SJSA1 (cell line): ENCODE measurements at regions not wholly inside any gene's neighbourhood (a gene's known extent, or its start where the extent isn't known, plus 50 kb on each side); places are given as distances from the start of the nearest gene placed in this dataset.

Experiments
- DNase-seq, 2 experiments: peaks; one replicate each; pipeline ENCODE4 v3.0.0-alpha.2; 2015 to 2020; ENCODE audit warnings: low spot score in 2 of 2, low read depth in 1 of 2
- H3K27ac ChIP-seq: fragments of 250-450 bp; sonication (Bioruptor Pico); 2 replicates; pipeline ENCODE4 v1.5.1; 2020; ENCODE audit warnings: mild to moderate bottlenecking, moderate library complexity
- H3K27me3 ChIP-seq: fragments of 250-450 bp; sonication (Bioruptor Pico); replicated peaks from 2 replicates; pipeline ENCODE4 v1.5.1; 2020; ENCODE audit warnings: mild to moderate bottlenecking, moderate library complexity
- H3K36me3 ChIP-seq: fragments of 250-450 bp; sonication (Bioruptor Pico); 2 replicates; pipeline ENCODE4 v1.5.1; 2020; ENCODE audit warnings: mild to moderate bottlenecking
- H3K4me1 ChIP-seq: fragments of 250-450 bp; sonication (Bioruptor Pico); replicated peaks from 2 replicates; pipeline ENCODE4 v1.6.1; 2021; ENCODE audit warnings: mild to moderate bottlenecking
- H3K4me3 ChIP-seq: fragments of 250-450 bp; sonication (Bioruptor Pico); 2 replicates; pipeline ENCODE4 v1.5.1; 2020; ENCODE audit warnings: mild to moderate bottlenecking
- H3K9me3 ChIP-seq: fragments of 250-450 bp; sonication (Bioruptor Pico); replicated peaks from 2 replicates; pipeline ENCODE4 v1.5.1; 2020; ENCODE audit warnings: mild to moderate bottlenecking

GRCh38 chr2:242032780-242033656 lies 163.5 kb downstream of the RTP5 start:
- Histone ChIP-seq H3K9me3 (no peaks in the 10 kb centered on the region), H3K4me3 (no peak overlapping the region), H3K27me3 (peaks cover 21% of the 10 kb centered on the region), H3K4me1 (peaks cover 13% of the 10 kb centered on the region), H3K27ac (no peak overlapping the region), H3K36me3 (no peaks in the 10 kb centered on the region)
- DNase-seq, result peak in 1 of 2 experiments; percentile 9

- Histone ChIP-seq H3K4me1 (peaks cover 13% of the 10 kb centered on the region), H3K36me3 (no peaks in the 10 kb centered on the region), H3K27ac (no peak overlapping the region), H3K27me3 (peaks cover 25% of the 10 kb centered on the region), H3K9me3 (no peaks in the 10 kb centered on the region), H3K4me3 (no peak overlapping the region)
- no peak for DNase-seq
Observed at GRCh38 chr2:242034138-242034537, 164.6 kb downstream of the RTP5 start.

GRCh38 chr2:242034996-242035814 lies 165.7 kb downstream of the RTP5 start:
- no peak for DNase-seq
- Histone ChIP-seq H3K27me3 (peaks cover 28% of the 10 kb centered on the region), H3K9me3 (no peaks in the 10 kb centered on the region), H3K4me1 (peaks cover 13% of the 10 kb centered on the region), H3K27ac (no peak overlapping the region), H3K36me3 (no peaks in the 10 kb centered on the region), H3K4me3 (no peak overlapping the region)

DNA sequence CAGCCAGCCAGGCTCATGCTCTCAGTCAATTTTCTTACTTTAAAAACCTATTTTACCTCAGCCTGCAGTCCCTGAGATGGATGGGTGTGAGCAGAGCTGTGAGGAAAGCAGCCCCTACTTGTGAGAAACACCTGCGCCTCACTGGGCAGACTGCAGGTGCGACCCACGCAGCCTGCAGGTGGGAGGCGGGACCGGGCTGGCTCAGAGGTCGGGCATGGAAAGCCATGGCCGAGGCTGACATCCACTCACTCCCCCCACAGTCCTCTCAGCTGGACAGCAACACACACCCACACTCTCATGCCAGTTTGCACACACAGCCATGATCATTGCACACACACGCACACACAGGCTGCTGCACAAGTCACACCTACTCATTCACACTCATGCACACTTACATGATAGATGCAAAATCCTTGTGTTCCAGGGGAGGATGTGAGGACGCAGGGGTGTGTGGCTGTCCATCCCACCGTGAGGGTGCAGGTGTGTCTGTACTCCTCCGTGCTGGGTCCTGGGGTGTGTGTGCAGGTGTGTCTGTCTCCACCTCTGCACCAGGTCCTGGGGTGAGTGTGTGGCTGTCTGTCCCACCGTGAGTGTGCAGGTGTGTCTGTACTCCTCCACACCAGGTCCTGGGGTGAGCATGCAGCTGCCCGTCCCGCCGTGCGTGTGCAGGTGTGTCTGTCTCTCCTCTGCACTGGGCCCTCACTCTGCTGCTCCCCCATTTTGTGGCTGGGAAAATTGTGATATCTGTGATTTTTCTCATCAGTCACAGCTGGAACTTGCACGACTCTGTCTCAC lies 166.5 kb downstream of the RTP5 start:
- no peak overlapping the region for H3K4me3 ChIP-seq
- DNase-seq, result no peak
- no peak overlapping the region for H3K27ac ChIP-seq
- H3K9me3 ChIP-seq, result no peaks in the 10 kb centered on the region
- H3K36me3 ChIP-seq, result no peaks in the 10 kb centered on the region
- H3K4me1 ChIP-seq, result peaks cover 11% of the 10 kb centered on the region
- H3K27me3 ChIP-seq, result peaks cover 27% of the 10 kb centered on the region

GRCh38 chr2:242036653-242036950 lies 167.1 kb downstream of the RTP5 start:
- Histone ChIP-seq H3K36me3 (no peaks in the 10 kb centered on the region), H3K27me3 (peaks cover 27% of the 10 kb centered on the region), H3K9me3 (no peaks in the 10 kb centered on the region), H3K4me3 (no peak overlapping the region), H3K27ac (no peak overlapping the region), H3K4me1 (peaks cover 6% of the 10 kb centered on the region)
- no peak for DNase-seq

DNA sequence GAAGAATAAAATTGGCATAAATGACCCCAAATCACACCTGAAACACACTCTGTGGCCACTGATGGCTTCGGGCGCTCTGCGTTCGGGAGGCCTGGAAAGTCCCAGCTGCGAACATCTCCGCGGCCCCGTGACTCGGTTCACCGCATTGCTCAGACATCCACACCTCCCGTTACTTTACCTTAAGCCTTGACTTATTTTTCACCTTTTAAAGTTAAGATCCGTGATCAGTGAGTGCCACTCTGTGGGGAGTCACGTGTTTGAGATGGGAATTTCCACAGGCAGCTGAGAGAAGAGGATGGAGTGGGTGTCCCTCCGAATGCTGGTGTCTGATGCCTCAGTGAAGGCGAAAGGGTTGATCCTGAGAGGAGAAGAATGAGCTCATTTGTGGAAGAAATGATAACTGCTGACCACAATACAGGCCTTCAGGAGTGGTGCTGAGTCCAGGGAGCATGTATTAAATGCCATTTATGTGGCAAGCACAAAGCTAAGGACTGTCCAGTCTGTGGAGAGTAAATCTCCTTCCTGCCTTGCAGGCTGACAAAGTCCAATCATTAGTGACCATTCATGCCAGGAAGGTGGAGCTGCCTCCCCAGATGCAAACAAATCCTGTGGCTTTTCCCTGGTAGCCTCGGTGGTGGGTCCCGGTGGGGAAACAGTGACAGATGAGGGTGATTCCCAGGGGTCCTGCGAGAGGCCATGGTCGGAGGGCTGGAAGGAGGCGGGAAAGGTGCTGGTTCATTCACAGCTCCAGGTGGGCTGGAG lies 168.8 kb downstream of the RTP5 start:
- Histone ChIP-seq H3K36me3 (no peaks in the 10 kb centered on the region), H3K4me1 (no peaks in the 10 kb centered on the region), H3K4me3 (no peak overlapping the region), H3K9me3 (no peaks in the 10 kb centered on the region), H3K27me3 (peaks cover 24% of the 10 kb centered on the region), H3K27ac (no peak overlapping the region)
- DNase-seq, result no peak

- H3K27me3 ChIP-seq, result peaks cover 24% of the 10 kb centered on the region
- no peak overlapping the region for H3K4me3 ChIP-seq
- no peaks in the 10 kb centered on the region for H3K4me1 ChIP-seq
- no peak overlapping the region for H3K27ac ChIP-seq
- H3K9me3 ChIP-seq, result no peaks in the 10 kb centered on the region
- DNase-seq, result no peak
- no peaks in the 10 kb centered on the region for H3K36me3 ChIP-seq
Observed at GRCh38 chr2:242038928-242039341, 169.4 kb downstream of the RTP5 start.

DNA sequence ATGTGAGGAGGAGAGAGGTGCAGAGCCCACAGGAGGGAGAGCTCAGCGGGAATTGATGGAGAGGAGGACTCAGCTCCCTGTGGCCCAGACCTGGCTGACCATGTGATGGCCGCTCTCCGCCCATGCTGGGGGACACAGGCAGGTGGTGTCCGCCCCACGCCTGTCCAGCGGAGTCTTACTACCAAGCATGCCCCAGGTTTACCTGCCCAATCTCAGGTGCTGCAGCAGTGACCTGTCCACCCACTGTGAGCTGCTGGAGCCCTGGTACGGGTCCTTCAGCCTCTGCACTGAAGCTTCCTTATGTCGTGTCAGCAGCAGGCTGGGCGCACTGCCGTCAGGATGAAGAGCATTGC lies 170.8 kb downstream of the RTP5 start:
- Histone ChIP-seq H3K4me3 (no peak overlapping the region), H3K27me3 (peaks cover 24% of the 10 kb centered on the region), H3K4me1 (no peaks in the 10 kb centered on the region), H3K36me3 (no peaks in the 10 kb centered on the region), H3K27ac (no peak overlapping the region), H3K9me3 (no peaks in the 10 kb centered on the region)
- no peak for DNase-seq

DNA sequence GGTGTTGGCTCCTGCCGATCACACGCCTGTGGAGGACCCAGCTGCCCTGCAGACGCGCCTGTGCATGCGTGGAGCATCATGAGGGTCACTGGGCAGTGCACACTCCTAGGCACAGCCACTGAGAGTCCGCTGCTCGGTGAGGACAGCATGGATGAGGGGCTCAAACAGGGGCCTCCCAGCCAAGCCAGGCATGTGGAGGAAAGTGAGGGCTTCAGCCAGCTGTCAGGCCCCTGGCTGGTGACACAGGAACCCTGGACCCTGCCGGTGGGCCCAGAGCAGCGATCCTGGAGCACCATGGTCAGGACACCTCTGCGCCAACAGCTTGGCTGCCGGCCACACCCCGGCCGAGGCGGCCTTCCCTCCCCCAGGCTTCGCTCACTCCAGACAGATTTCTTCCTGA lies 171.2 kb downstream of the RTP5 start:
- Histone ChIP-seq H3K36me3 (no peaks in the 10 kb centered on the region), H3K27ac (no peak overlapping the region), H3K9me3 (no peaks in the 10 kb centered on the region), H3K4me1 (no peaks in the 10 kb centered on the region), H3K27me3 (peaks cover 24% of the 10 kb centered on the region), H3K4me3 (no peak overlapping the region)
- DNase-seq, result no peak

GRCh38 chr2:242041816-242042215 lies 172.3 kb downstream of the RTP5 start:
- peak in 1 of 2 experiments; percentile 22 for DNase-seq
- Histone ChIP-seq H3K36me3 (no peaks in the 10 kb centered on the region), H3K4me3 (no peak overlapping the region), H3K9me3 (no peaks in the 10 kb centered on the region), H3K4me1 (no peaks in the 10 kb centered on the region), H3K27ac (no peak overlapping the region), H3K27me3 (peaks cover 25% of the 10 kb centered on the region)

DNA sequence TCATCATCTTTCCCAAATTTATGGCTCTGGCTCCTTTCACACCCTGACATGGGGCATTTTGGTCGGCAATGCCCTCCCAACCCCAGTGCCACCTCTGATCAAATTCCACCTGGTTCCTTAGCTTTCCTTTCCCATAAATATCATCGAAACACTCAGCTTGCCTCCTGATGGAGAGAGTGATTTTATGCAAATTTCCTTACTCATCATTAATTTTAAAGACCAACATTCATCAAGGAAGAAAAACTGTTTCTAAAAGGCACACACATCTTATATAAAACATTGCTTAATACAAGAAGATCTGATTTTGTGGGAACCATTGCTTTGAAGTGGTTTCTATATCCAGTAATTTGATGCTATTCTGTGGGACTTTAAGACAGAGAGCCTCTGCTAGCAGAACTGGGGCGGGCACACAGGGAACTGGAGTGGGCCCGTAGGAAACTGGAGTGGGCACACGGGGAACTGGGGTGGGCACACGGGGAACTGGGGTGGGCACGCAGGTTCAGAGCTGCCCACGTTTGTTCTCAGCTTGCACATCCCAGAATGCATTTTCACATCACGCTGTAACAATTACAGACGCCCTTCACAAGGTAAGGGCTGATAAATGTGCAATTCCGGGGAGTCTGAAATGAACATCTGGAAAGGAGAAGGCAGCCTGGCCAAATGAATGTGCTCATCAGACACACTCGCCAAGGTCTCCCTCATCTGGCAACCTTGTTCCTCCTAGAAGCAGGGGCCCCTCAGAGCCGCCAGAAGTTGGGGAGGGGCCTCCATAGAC lies 174.2 kb downstream of the RTP5 start:
- Histone ChIP-seq H3K36me3 (no peaks in the 10 kb centered on the region), H3K4me1 (no peaks in the 10 kb centered on the region), H3K27ac (no peak overlapping the region), H3K9me3 (peaks cover 4% of the 10 kb centered on the region; the same call in 1 of the 2 replicates), H3K4me3 (no peak overlapping the region), H3K27me3 (peaks cover 25% of the 10 kb centered on the region)
- DNase-seq, result no peak

DNA sequence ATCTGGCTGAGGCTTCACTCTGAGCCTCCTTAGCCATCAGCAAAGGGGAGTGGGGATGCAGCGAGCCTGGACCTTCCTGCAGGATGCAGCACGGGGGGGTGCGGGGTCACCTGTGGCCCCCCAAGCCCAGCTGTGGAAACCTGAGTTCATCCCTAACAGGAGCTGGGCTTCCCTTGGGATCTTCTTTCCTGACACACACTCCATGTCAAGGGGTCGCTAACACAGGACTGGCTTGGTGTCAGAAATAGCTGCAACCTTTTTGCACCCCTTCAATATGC lies 174.7 kb downstream of the RTP5 start:
- no peak overlapping the region for H3K4me3 ChIP-seq
- H3K27ac ChIP-seq, result no peak overlapping the region
- H3K36me3 ChIP-seq, result no peaks in the 10 kb centered on the region
- peaks cover 27% of the 10 kb centered on the region for H3K27me3 ChIP-seq
- peaks cover 4% of the 10 kb centered on the region; the same call in 1 of the 2 replicates for H3K9me3 ChIP-seq
- DNase-seq, result no peak
- no peaks in the 10 kb centered on the region for H3K4me1 ChIP-seq
